ENCODE measurements at regions not wholly inside any gene's neighbourhood (a gene's known extent, or its start where the extent isn't known, plus 50 kb on each side); places are given as distances from the start of the nearest gene placed in this dataset.

DNA sequence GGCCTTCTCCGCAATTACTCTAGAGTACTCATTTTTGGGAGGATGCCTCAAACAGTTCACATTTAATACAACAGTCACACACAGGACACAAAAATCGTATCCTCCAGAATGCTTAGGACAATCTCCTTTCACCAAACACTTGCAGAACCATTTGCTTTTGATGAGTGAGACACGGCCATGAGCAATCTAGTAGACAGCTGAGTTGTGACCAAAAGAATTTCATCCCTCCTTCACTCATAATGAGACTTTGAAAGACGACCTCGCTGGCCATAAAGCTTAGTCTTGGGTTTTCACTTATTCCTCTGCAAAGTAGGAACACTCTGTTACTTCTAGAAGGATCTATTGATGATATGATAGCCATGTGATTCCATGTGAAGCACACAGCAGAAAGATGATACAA, 87.5 kb upstream of the SLC35G4 start:
- no peak for TF ChIP-seq EZH2phosphoT487 (IDR thresholded peaks at IDR 0.05; ENCODE audit: low read depth, severe bottlenecking, unreplicated experiment)
- TF ChIP-seq, protein P1, sequence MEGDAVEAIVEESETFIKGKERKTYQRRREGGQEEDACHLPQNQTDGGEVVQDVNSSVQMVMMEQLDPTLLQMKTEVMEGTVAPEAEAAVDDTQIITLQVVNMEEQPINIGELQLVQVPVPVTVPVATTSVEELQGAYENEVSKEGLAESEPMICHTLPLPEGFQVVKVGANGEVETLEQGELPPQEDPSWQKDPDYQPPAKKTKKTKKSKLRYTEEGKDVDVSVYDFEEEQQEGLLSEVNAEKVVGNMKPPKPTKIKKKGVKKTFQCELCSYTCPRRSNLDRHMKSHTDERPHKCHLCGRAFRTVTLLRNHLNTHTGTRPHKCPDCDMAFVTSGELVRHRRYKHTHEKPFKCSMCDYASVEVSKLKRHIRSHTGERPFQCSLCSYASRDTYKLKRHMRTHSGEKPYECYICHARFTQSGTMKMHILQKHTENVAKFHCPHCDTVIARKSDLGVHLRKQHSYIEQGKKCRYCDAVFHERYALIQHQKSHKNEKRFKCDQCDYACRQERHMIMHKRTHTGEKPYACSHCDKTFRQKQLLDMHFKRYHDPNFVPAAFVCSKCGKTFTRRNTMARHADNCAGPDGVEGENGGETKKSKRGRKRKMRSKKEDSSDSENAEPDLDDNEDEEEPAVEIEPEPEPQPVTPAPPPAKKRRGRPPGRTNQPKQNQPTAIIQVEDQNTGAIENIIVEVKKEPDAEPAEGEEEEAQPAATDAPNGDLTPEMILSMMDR (IDR thresholded peaks at IDR 0.05; ENCODE audit: poor library complexity): no peak
- no peak for TF ChIP-seq EZH2 (IDR thresholded peaks at IDR 0.05; ENCODE audit: borderline replicate concordance)

Data from hepatocyte (in vitro differentiated cells).